Endodermal cell (in vitro differentiated cells): ENCODE measurements at regions not wholly inside any gene's neighbourhood (a gene's known extent, or its start where the extent isn't known, plus 50 kb on each side); places are given as distances from the start of the nearest gene placed in this dataset.

Source experiments
- DNase-seq: peaks from one replicate; pipeline ENCODE4 v3.0.0-alpha.2; 2017
- H3K27ac ChIP-seq: 2 replicates; pipeline ENCODE4 v1.5.1; 2013; ENCODE audit warnings: mild to moderate bottlenecking, low read depth, low read length, moderate library complexity
- H3K27me3 ChIP-seq: 2 replicates; pipeline ENCODE4 v1.6.1; 2013; ENCODE audit warnings: mild to moderate bottlenecking, low read length, moderate library complexity; ENCODE audit not compliant: insufficient read depth, control insufficient read depth, poor library complexity, severe bottlenecking
- H3K36me3 ChIP-seq: 2 replicates; pipeline ENCODE4 v1.7.0; 2013; ENCODE audit warnings: mild to moderate bottlenecking, low read length, moderate library complexity; ENCODE audit not compliant: control insufficient read depth, insufficient read depth
- H3K4me1 ChIP-seq: one replicate; pipeline ENCODE4 v1.7.0; 2013; ENCODE audit warnings: low read length; ENCODE audit not compliant: control insufficient read depth, insufficient read depth
- H3K4me3 ChIP-seq: 2 replicates; pipeline ENCODE4 v1.5.1; 2013; ENCODE audit warnings: mild to moderate bottlenecking, low read length, moderate library complexity
- H3K9ac ChIP-seq: 2 replicates; pipeline ENCODE4 v1.6.1; 2013; ENCODE audit warnings: mild to moderate bottlenecking, low read length, moderate library complexity; ENCODE audit not compliant: poor library complexity, severe bottlenecking; ENCODE audit errors: extremely low read depth
- H3K9me3 ChIP-seq: 2 replicates; pipeline ENCODE4 v1.6.1; 2013; ENCODE audit warnings: mild to moderate bottlenecking, low read length, moderate library complexity; ENCODE audit not compliant: control insufficient read depth
- H3K27ac Mint-ChIP-seq: 2 replicates; pipeline ENCODE4 v1.8.0; 2020; ENCODE audit warnings: mixed read lengths
- H3K27me3 Mint-ChIP-seq: 2 replicates; pipeline ENCODE4 v1.8.0; 2021; ENCODE audit warnings: mild to moderate bottlenecking, mixed read lengths; ENCODE audit not compliant: insufficient read depth
- H3K36me3 Mint-ChIP-seq: 2 replicates; pipeline ENCODE4 v1.8.0; 2020; ENCODE audit warnings: low read depth, mixed read lengths
- H3K4me1 Mint-ChIP-seq: 2 replicates; pipeline ENCODE4 v1.8.0; 2020; ENCODE audit warnings: mixed read lengths
- H3K4me3 Mint-ChIP-seq: 2 replicates; pipeline ENCODE4 v1.8.0; 2020; ENCODE audit warnings: mild to moderate bottlenecking, moderate library complexity, mixed read lengths
- H3K9me3 Mint-ChIP-seq: 2 replicates; pipeline ENCODE4 v1.8.0; 2020; ENCODE audit warnings: mild to moderate bottlenecking, mixed read lengths
- CTCF ChIP-seq: fragments of 200-600 bp; sonication (generic); conservative IDR thresholded peaks from 2 replicates; pipeline ENCODE4 v1.5.0; 2021; ENCODE audit warnings: antibody characterized with exemption, mild to moderate bottlenecking
- WGBS, 2 experiments: methylation state at CpG; one replicate each; pipeline versions ENCODE4 v1.1.5 to v1.1.7; 2013; ENCODE audit warnings: missing lambda C conversion rate in 2 of 2, mixed read lengths in 1 of 2; ENCODE audit not compliant: insufficient coverage in 1 of 2, insufficient read length in 1 of 2; 5-methylcytosine and 5-hydroxymethylcytosine counted together

GRCh38 chr2:57867730-57868129 is 178.9 kb upstream of the VRK2 start:
- DNase-seq = no peak
- Mint-ChIP-seq H3K36me3 (no peaks in the 10 kb centered on the region), H3K4me3 (no peak overlapping the region), H3K27me3 (no peaks in the 10 kb centered on the region), H3K27ac (no peak overlapping the region), H3K9me3 (no peaks in the 10 kb centered on the region), H3K4me1 (no peaks in the 10 kb centered on the region)
- no peaks in the 10 kb centered on the region for H3K27me3 ChIP-seq
- no peaks in the 10 kb centered on the region for H3K36me3 ChIP-seq
- TF ChIP-seq CTCF = no peak
- no peak overlapping the region for H3K9ac ChIP-seq
- H3K4me1 ChIP-seq = no peaks in the 10 kb centered on the region
- no peak overlapping the region for H3K27ac ChIP-seq
- 90 to 100% methylated on average over 2 to 3 of the region's 3 CpGs for WGBS, 2 experiments
- H3K9me3 ChIP-seq = no peaks in the 10 kb centered on the region
- H3K4me3 ChIP-seq = no peak overlapping the region

GRCh38 chr2:57868619-57869139 is 177.9 kb upstream of the VRK2 start:
- Histone ChIP-seq H3K27me3 (no peaks in the 10 kb centered on the region), H3K4me1 (no peaks in the 10 kb centered on the region)
- DNase-seq = no peak

GRCh38 chr2:57869758-57870344 is 176.8 kb upstream of the VRK2 start:
- no peak for DNase-seq
- H3K9me3 ChIP-seq = no peaks in the 10 kb centered on the region
- no peaks in the 10 kb centered on the region for H3K4me1 ChIP-seq
- H3K27me3 ChIP-seq = no peaks in the 10 kb centered on the region
- Mint-ChIP-seq H3K9me3 (no peaks in the 10 kb centered on the region), H3K27me3 (no peaks in the 10 kb centered on the region), H3K36me3 (no peaks in the 10 kb centered on the region), H3K4me3 (no peak overlapping the region), H3K4me1 (no peaks in the 10 kb centered on the region), H3K27ac (no peak overlapping the region)
- H3K27ac ChIP-seq = no peak overlapping the region
- no peaks in the 10 kb centered on the region for H3K36me3 ChIP-seq
- no peak overlapping the region for H3K4me3 ChIP-seq
- H3K9ac ChIP-seq = no peak overlapping the region
- WGBS, 2 experiments = 89 to 95% methylated on average over 10 to 12 of the region's 12 CpGs
- TF ChIP-seq CTCF = no peak

More at GRCh38 chr2:57868619-57869139, 177.9 kb upstream of the VRK2 start:
- H3K4me3 ChIP-seq = no peak overlapping the region
- no peak overlapping the region for H3K27ac Mint-ChIP-seq
- H3K9me3 ChIP-seq = no peaks in the 10 kb centered on the region
- no peaks in the 10 kb centered on the region for H3K9me3 Mint-ChIP-seq
- no peak overlapping the region for H3K4me3 Mint-ChIP-seq
- H3K36me3 Mint-ChIP-seq = no peaks in the 10 kb centered on the region
- H3K9ac ChIP-seq = no peak overlapping the region
- H3K36me3 ChIP-seq = no peaks in the 10 kb centered on the region
- H3K4me1 Mint-ChIP-seq = no peaks in the 10 kb centered on the region
- no peaks in the 10 kb centered on the region for H3K27me3 Mint-ChIP-seq
- H3K27ac ChIP-seq = no peak overlapping the region
- no peak for TF ChIP-seq CTCF
